ENCODE measurements at regions not wholly inside any gene's neighbourhood (a gene's known extent, or its start where the extent isn't known, plus 50 kb on each side); places are given as distances from the start of the nearest gene placed in this dataset.

- Histone ChIP-seq H3K27me3 (ENCODE audit: insufficient read depth, poor library complexity, severe bottlenecking) (no peaks in the 10 kb centered on the region), H3K27ac (replicated peaks) (no peak overlapping the region), H3K4me3 (replicated peaks; ENCODE audit: insufficient read depth, low read length) (no peak overlapping the region)
- no peak for DNase-seq (ENCODE audit: low read depth in 1 of 2, low spot score in 1 of 2)
- TF ChIP-seq SPI1 (IDR thresholded peaks at IDR 0.05; ENCODE audit: borderline replicate concordance, low read depth) (no peak), CTCF (IDR thresholded peaks at IDR 0.05; ENCODE audit: insufficient read depth, low read length) (no peak), REST (IDR thresholded peaks at IDR 0.05; ENCODE audit: insufficient replicate concordance, low read depth) (no peak), GABPA (IDR thresholded peaks at IDR 0.05; ENCODE audit: low read depth) (no peak), POLR2AphosphoS5 (IDR thresholded peaks at IDR 0.05; ENCODE audit: low read depth) (no peak)
Measured at GRCh38 chr5:138660051-138660572, 84.9 kb upstream of the HSPA9 start.

- Histone ChIP-seq H3K4me3 (replicated peaks; ENCODE audit: insufficient read depth, low read length) (no peak overlapping the region), H3K27me3 (ENCODE audit: insufficient read depth, poor library complexity, severe bottlenecking) (no peaks in the 10 kb centered on the region), H3K27ac (replicated peaks) (no peak overlapping the region)
- TF ChIP-seq CTCF (IDR thresholded peaks at IDR 0.05; ENCODE audit: insufficient read depth, low read length), result no peak
- TF ChIP-seq SPI1 (IDR thresholded peaks at IDR 0.05; ENCODE audit: borderline replicate concordance, low read depth), result no peak
- no peak for TF ChIP-seq POLR2AphosphoS5 (IDR thresholded peaks at IDR 0.05; ENCODE audit: low read depth)
- no peak for TF ChIP-seq REST (IDR thresholded peaks at IDR 0.05; ENCODE audit: insufficient replicate concordance, low read depth)
- TF ChIP-seq GABPA (IDR thresholded peaks at IDR 0.05; ENCODE audit: low read depth), result no peak
- no peak for DNase-seq (ENCODE audit: low read depth in 1 of 2, low spot score in 1 of 2)
Measured at GRCh38 chr5:138659561-138659960, 84.4 kb upstream of the HSPA9 start.

- no peak overlapping the region for H3K4me3 ChIP-seq (replicated peaks; ENCODE audit: insufficient read depth, low read length)
- DNase-seq (ENCODE audit: low read depth in 1 of 2, low spot score in 1 of 2), result no peak
Measured at GRCh38 chr5:138659121-138659520, 83.9 kb upstream of the HSPA9 start.

More at GRCh38 chr5:138659121-138659520, 83.9 kb upstream of the HSPA9 start:
- Histone ChIP-seq H3K27me3 (ENCODE audit: insufficient read depth, poor library complexity, severe bottlenecking) (no peaks in the 10 kb centered on the region), H3K27ac (replicated peaks) (no peak overlapping the region)
- TF ChIP-seq CTCF (IDR thresholded peaks at IDR 0.05; ENCODE audit: insufficient read depth, low read length), result no peak
- TF ChIP-seq POLR2AphosphoS5 (IDR thresholded peaks at IDR 0.05; ENCODE audit: low read depth), result no peak
- TF ChIP-seq REST (IDR thresholded peaks at IDR 0.05; ENCODE audit: insufficient replicate concordance, low read depth), result no peak
- TF ChIP-seq GABPA (IDR thresholded peaks at IDR 0.05; ENCODE audit: low read depth), result no peak
- no peak for TF ChIP-seq SPI1 (IDR thresholded peaks at IDR 0.05; ENCODE audit: borderline replicate concordance, low read depth)

Measured in HL-60 (cell line).